Fibroblast of pulmonary artery (primary cell): ENCODE measurements at regions not wholly inside any gene's neighbourhood (a gene's known extent, or its start where the extent isn't known, plus 50 kb on each side); places are given as distances from the start of the nearest gene placed in this dataset.
"Not testable (repeated sequence)": the region's sequence is repeated elsewhere in the genome, so short reads cannot be mapped to it uniquely, and the experiment has no call there.

Experiments
- DNase-seq: peaks from one replicate; pipeline ENCODE4 v3.0.0-alpha.2; 2010; ENCODE audit warnings: low read depth
- H3K4me3 ChIP-seq: replicated peaks from 2 replicates; pipeline ENCODE4 v1.5.1; 2011; ENCODE audit warnings: low read depth, mild to moderate bottlenecking, control low read depth, low read length, moderate library complexity
- CTCF ChIP-seq: IDR thresholded peaks from 2 replicates; pipeline ENCODE4 v1.5.1; 2011; ENCODE audit warnings: mild to moderate bottlenecking, control low read depth, low read length, inconsistent platforms; ENCODE audit errors: missing control alignments

- DNase-seq: no peak
- no peak overlapping the region for H3K4me3 ChIP-seq
- no peak for TF ChIP-seq CTCF
Measured at GRCh38 chr3:166889241-166889640, 490.9 kb downstream of the ZBBX start.

- no peak overlapping the region for H3K4me3 ChIP-seq
- no peak for DNase-seq
- no peak for TF ChIP-seq CTCF
Measured at GRCh38 chr3:166879661-166880060, 500.4 kb downstream of the ZBBX start.

DNA sequence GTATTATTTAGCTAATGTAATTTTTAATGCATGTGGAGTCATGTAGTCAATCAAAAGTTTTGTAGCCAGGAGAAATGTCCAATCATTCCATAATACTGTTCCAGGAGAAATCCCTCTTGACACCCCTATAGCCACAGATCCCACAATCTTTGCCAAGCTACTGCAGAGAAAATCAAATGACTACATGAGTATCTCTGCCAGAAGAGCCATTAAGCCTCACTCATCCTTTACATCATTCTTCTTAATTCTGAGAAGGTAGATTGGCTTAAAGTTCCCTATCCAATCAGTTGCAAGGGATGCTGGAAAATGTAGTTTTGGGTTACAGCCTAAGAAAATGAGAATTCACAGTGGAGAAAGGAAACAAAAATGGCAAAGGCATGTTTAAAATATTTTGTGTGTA, 502.1 kb downstream of the ZBBX start:
- TF ChIP-seq CTCF: no peak

GRCh38 chr3:166864473-166865467, 515.3 kb downstream of the ZBBX start:
- no peak for TF ChIP-seq CTCF
- DNase-seq: no peak
- H3K4me3 ChIP-seq: no peak overlapping the region

More for the DNA sequence above, 502.1 kb downstream of the ZBBX start:
- no peak for DNase-seq
- no peak overlapping the region for H3K4me3 ChIP-seq

DNA sequence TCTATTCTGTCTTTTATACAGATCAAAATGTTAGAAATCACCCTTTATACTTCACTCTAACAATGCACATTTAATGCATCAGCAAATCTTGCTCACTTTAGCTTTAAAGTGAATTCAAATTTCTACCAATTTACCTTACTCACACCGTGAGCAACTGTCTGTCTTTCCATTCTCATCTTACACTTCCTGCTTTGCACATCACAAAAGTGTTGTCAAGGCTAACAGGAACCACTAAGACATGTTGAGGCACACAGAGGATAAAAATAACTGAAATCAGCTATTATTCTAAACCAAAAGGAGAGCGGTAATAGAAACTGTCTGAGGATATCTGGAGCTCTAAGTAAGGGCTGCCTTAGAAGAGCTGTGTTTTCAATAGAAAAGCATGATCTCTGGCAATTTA, 519.9 kb downstream of the ZBBX start:
- no peak for DNase-seq
- no peak for TF ChIP-seq CTCF
- no peak overlapping the region for H3K4me3 ChIP-seq

GRCh38 chr3:166844329-166844728, 535.8 kb downstream of the ZBBX start:
- no peak overlapping the region for H3K4me3 ChIP-seq
- no peak for DNase-seq
- TF ChIP-seq CTCF: no peak

GRCh38 chr3:166842784-166843183, 537.3 kb downstream of the ZBBX start:
- DNase-seq, H3K4me3 ChIP-seq: not testable (repeated sequence)
